ENCODE measurements at regions not wholly inside any gene's neighbourhood (a gene's known extent, or its start where the extent isn't known, plus 50 kb on each side); places are given as distances from the start of the nearest gene placed in this dataset.
"Not testable (repeated sequence)": the region's sequence is repeated elsewhere in the genome, so short reads cannot be mapped to it uniquely, and the experiment has no call there.

DNA sequence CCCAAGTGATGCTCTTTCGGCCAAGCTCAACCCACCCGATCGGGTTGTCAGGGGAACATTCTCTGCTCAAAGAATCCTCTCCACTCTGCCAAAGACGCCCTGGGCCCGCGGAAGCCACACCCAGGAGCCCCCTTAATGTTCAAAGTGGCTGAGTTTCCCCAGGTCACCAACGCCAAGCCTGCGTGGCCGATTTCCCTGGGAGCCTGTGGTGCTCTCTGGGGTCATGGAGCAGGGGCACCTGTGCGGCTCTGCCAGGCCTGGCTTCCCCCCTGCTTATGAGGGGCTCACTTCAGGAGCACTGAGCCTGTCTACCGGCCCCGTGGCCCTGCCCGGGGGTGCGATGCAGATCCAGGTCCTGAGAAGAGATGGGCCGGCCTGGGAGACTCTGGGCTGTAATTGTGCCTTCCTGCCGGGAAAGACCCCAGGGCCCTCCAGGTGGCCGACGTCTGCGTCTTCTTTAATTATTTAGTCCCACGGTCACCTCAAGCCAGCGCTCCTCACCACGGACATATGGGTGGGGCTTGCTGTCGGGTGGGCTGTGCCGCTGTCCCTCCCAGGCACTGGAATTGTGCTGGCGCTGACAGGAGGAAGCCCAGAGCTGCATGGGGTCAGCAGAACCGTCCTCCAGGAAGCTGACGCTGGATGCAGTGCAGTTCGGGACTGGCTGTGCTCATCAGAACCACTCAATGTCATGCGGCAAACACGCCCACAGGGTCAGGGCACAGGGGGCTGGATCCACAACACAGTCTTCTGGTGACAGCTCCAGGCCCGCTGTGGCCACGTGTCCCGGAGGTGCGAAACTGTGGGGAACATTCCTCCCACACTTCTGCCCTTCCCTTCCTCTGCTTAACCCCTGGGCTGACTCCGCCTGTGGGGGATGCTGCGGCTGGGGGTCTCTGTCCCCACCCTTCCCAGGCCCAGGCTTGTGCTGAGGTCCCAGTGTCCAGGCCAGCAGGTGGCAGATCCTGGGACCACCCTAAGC, 267.6 kb upstream of the SFSWAP start:
- no peak for DNase-seq

- no peak for DNase-seq
Observed at GRCh38 chr12:131444220-131445164, 266.4 kb upstream of the SFSWAP start.

GRCh38 chr12:131445184-131445774, 265.6 kb upstream of the SFSWAP start:
- no peak for DNase-seq

DNA sequence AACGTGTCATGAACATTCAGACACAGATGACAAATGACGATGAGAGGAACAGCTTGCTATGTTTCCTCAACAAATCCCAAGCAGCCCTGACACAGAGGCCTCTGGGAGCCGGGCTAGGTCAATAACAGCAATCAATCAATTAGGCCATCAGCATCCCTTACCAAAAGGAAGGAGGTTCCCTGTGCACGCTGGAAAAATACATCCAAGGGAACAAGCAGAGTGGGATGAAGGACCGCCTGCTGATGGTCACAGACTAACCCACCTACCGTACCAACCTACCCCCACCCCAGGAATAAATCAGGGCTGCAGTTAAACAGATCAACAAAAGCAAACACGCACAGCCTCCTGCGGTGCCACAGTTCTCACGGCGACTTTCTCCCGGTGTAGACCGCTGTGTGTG, 265.1 kb upstream of the SFSWAP start:
- DNase-seq = no peak

GRCh38 chr12:131447636-131448035, 263.3 kb upstream of the SFSWAP start:
- not testable (repeated sequence) for DNase-seq

DNA sequence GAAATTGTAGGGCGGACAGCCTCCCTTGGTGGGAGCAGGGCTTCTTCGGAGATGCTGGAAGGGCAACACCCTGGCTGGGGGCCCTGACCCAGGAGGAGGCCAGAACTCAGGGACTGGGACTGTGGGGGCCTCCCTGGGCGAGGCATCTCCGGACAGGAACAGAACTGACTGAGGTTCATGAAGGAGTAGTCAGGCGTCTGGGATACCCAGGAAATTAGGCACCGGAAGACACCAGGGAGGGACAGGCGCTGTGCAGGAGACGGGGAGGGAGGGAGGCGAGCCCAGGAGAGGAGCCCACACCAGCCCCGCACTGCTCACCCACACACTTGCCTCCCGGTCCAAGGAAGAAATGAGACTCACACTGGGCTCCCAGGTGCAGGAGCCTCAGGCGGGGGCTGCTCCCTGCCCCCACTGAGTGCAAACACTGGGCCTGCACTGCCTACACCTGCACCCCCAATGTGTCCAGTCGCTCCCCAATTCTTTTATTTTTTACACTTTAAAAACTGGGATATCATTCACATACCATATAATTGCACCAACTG, 262.6 kb upstream of the SFSWAP start:
- DNase-seq = no peak

GRCh38 chr12:131449027-131449426, 261.9 kb upstream of the SFSWAP start:
- DNase-seq = no peak

- DNase-seq = no peak
Observed at GRCh38 chr12:131452444-131452860, 258.4 kb upstream of the SFSWAP start.

GRCh38 chr12:131454418-131455217, 256.3 kb upstream of the SFSWAP start:
- peak; percentile 2 for DNase-seq

GRCh38 chr12:131455218-131455506, 255.7 kb upstream of the SFSWAP start:
- no peak for DNase-seq

- no peak for DNase-seq
Observed at GRCh38 chr12:131455581-131456110, 255.2 kb upstream of the SFSWAP start.

DNA sequence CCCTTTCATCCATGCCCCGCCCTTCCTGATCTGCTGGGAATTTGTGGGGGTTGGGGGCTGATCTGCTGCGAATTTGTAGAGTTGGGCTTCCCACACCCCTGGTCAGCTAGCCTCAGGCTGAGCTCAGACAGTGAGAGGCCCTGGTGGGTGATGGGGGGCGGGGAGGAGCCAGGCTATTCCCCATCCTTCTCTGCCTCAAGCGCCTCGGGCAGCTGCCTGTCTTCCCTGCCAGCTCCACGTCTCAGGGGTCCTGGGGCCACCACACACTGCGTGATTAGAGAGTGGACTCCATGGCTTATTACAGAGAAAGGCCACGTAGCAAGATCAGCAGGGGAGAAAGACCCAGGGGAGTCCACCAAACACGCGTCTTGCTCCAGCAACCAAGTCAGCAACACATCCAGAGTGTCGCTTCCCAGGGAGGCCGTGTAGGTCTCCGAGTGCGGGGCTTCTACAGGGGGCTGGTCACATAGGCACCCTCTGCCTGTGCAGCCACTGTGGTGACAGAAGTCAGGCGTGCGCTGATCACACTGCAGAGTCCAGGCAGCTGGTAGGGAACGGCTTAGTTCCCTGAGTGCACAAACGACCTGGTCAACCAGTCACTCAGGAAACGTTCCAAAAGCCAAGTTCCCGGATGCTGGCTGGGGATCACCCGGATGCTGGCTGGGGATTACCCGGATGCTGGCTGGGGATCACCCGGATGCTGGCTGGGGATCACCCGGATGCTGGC, 254.4 kb upstream of the SFSWAP start:
- no peak for DNase-seq

DNA sequence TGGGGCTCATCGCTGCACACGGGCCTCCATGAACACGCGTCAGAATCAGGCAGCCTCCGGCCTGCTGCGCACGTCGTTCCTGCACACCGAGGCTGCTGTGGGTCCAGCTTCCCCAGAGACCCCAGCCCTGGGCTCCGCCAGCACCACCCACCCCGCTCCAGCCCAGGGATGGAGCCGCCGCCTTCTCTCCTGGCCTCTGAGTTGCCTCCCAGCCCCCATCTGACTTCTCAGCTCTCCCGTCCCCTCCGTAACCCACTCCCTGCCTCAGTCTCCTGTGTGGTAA, 253.9 kb upstream of the SFSWAP start:
- DNase-seq = no peak

- no peak for DNase-seq
Observed at GRCh38 chr12:131457331-131458047, 253.4 kb upstream of the SFSWAP start.

DNA sequence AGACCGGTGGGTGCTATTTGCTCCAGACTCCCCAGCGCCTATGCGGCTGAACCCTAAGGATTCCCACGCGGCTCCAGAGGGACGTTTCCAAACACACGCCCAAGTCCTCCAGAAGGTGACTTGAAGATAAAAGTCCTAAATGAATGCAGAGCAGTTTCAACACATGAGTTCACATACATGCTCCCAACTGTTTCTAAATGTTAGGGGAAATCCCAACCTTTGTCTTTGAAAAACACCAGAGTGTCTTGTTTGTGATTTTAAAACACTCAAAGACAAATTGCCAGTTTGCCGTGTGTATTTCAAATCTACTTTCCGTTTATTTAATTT, 252.9 kb upstream of the SFSWAP start:
- no peak for DNase-seq

DNA sequence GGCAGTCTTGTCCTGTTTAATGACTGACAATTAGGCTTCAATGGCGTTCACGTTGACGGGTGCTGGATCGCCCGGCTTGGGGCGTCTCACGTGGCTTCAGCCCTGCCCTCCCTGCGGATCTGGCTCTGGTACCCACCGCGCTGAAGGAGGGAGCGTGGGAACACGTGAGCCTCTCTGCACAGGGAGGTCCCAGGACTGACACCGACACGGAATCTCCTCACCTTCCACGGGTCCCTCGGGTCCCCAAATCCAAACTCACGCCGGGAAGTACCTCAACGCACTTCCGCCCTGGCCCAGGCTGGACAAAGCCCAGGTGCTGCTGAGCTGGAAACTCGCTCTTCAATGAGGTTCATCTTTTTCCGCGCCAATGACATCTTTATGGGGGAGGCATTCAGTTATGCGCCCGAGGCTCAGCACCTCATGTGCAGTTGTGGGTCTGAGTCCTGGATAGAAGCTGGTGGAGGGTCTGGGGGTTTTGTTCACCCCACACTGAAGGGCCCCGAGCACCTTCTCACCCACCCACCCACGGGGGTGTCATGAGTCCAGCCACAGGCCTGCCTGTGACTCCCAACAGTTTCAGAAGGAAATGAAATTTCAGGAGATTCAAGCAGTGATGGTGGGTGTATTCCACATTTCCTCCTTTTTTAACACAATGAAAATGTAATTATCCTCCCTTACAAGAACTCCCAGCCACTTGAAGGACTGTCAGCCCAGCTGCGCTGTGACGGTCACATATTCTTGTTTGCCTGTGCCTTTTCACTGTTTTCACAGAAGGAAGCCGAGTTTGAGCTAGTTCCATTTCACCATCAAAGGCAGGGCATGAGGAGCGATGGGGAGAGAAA, 251.7 kb upstream of the SFSWAP start:
- peak; percentile 28 for DNase-seq

- DNase-seq = no peak
Observed at GRCh38 chr12:131459773-131460365, 251.0 kb upstream of the SFSWAP start.

GRCh38 chr12:131460520-131460919, 250.4 kb upstream of the SFSWAP start:
- no peak for DNase-seq

GRCh38 chr12:131461096-131461495, 249.8 kb upstream of the SFSWAP start:
- DNase-seq = no peak

GRCh38 chr12:131463174-131463573, 247.7 kb upstream of the SFSWAP start:
- DNase-seq = peak; percentile 28
